Spleen (tissue), 7 donors: ENCODE measurements at regions not wholly inside any gene's neighbourhood (a gene's known extent, or its start where the extent isn't known, plus 50 kb on each side); places are given as distances from the start of the nearest gene placed in this dataset.

ENCODE experiments used
- CTCF ChIP-seq, 11 experiments: fragments of 200-600 bp in 7 of 11; fragments of 450-650 bp in 4 of 11; sonication (generic) in 4 of 11; IDR thresholded peaks in 8 of 11; conservative IDR thresholded peaks in 3 of 11; 1 replicate in 7 of 11; 2 replicates in 4 of 11; pipeline versions ENCODE4 v1.4.0 to v1.8.0; 2016 to 2021; ENCODE audit warnings: antibody characterized with exemption in 11 of 11, inconsistent platforms in 4 of 11, mild to moderate bottlenecking in 1 of 11
- POLR2A ChIP-seq, 3 donors: fragments of 450-650 bp; IDR thresholded peaks; one replicate each; pipeline ENCODE4 v1.5.1; 2017; ENCODE audit warnings: antibody characterized with exemption in 3 of 3, mild to moderate bottlenecking in 1 of 3
- donor health status: DM: no; HTN: no; CAD: no; lungs with moderate emphysema.
- donor health status: DM: no; HTN: no; CAD: no.
- donor health status: DM: no; HTN: no; CAD: no.

DNA sequence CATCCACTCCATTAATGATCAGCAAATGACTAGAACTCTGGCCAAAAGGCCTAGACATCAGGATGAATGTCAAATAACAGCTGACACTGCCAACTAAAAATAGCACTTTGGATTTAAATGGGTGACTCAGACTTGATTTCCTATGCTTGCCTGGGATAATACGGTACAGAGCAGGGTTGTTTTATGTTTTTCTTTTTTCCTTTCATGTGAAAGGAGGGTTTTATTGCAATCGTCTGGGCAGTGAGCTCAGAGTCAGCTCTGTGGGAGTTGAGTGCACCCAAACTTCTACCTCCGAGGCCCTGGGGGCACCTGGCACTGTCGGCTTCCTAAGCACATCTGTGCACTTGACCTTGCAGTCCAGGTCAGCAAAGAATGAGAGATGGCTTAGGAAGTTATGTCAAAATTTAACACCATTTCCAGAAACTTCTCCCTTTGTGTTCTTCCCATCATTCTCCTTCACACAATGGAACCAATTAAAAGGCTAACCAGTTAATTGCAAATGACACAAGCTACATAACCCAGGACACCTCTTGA, 134.1 kb downstream of the LACC1 start:
- TF ChIP-seq CTCF (IDR thresholded peaks at IDR 0.05 in 8 of 11, conservative IDR thresholded peaks at IDR 0.05 in 3 of 11), result no peak
- no peak for TF ChIP-seq POLR2A (IDR thresholded peaks at IDR 0.05)
